KG1 (cell line): ENCODE measurements at regions not wholly inside any gene's neighbourhood (a gene's known extent, or its start where the extent isn't known, plus 50 kb on each side); places are given as distances from the start of the nearest gene placed in this dataset.

Experiments
- DNase-seq: peaks from one replicate; lab custom pipeline; 2025; lab: John Stamatoyannopoulos, UW

DNA sequence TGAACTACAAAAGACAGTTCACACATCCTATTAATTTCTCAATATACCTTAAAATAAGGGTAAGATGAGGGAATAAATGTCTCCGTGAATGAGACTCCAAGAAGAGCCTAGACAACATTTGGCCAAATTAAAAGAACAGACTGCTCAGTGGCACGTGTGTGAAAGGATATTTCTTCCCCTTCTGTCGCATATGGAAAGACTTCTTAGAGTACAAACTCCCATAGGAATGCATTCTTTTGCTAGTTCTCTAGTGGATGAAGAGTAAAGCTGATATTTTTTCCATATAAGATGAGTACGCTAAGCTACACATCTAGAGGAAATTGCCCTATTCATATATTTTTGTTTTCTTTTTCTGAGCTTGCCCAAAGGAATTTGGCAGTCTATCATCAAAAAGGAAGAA is 710.0 kb upstream of the ID2 start:
- DNase-seq: no peak

GRCh38 chr2:7972670-7973069 is 709.2 kb upstream of the ID2 start:
- DNase-seq: no peak

- no peak for DNase-seq
These were observed 707.9 kb upstream of the ID2 start for GRCh38 chr2:7973801-7974480.

DNA sequence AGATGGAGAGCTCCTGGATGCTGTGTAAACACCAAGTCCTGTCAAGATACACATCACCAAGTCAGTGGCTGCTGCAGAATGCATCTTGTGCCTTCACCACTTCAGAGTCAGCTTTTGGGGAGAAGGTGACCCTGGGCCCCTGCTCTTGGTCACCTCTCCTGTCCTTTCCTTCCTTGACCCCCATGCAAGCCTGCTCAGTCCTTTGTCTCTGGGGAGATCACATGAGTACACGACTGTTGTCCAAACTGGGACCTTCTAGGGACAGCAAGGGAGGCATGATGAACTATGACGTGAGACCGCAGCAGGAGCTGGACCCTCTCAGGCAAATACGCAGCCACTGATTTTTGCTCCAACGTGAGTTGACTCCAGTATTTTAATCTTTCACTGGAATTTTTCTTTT is 706.9 kb upstream of the ID2 start:
- no peak for DNase-seq

DNA sequence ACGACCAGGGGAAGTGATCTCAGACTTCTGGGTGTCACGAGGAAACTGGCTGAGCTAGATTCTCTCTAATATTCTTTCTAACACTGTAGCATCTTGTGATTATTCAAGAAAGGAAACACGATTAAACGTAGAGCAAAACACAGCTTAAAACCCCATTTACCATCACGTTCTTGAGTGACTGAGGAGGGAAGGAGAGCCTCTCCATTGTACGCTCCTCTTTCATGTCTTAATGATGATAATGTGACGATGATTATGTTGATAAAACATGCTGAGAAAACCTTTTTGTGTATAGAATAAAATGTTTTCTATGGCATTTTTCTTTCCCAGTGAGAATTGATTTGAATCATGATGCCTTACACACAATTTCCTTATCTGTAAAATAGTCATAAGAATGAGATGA is 705.6 kb upstream of the ID2 start:
- no peak for DNase-seq

- DNase-seq: no peak
These were observed 703.9 kb upstream of the ID2 start for GRCh38 chr2:7977981-7978380.

- DNase-seq: no peak
These were observed 699.8 kb upstream of the ID2 start for GRCh38 chr2:7982054-7982453.

DNA sequence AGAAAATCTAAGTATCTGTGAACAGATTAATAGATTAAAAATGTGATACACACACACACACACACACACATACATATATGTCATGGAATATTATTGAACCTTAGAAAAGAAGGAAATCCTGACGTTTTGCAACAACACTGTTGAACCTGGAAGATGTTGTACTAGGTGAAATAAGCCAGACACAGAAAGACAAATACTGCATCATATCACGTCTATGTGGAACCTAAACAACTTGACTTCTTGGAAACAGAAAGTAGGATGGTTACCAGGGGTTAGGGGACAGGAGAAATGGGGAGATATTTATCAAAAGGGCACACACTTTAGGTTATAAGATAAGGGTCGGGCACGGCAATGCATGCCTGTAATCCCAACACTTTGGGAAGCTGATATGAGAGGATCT is 698.4 kb upstream of the ID2 start:
- no peak for DNase-seq

DNA sequence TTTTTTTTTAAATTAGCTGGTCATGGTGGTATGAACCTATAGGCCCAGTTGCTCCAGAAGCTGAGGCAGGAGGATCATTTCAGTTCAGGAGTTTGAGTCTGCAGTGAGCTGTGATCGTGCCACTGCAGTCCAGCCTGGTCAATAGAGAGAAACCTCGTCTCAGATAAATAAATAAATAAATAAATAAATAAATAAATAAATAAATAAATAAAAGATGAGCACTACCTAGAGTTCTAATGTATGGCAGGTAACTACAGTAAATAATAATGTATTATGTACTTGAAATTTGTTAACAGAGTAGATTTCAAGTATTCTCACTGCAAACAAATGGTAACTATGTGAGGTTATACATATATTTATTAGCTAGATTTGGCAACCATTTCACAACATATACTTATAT is 697.9 kb upstream of the ID2 start:
- no peak for DNase-seq

GRCh38 chr2:7984693-7985353 is 697.0 kb upstream of the ID2 start:
- peak; percentile 29 for DNase-seq

- DNase-seq: no peak
These were observed 695.4 kb upstream of the ID2 start for GRCh38 chr2:7986431-7986830.

GRCh38 chr2:7987992-7988391 is 693.9 kb upstream of the ID2 start:
- no peak for DNase-seq

GRCh38 chr2:7988440-7988839 is 693.4 kb upstream of the ID2 start:
- DNase-seq: no peak

DNA sequence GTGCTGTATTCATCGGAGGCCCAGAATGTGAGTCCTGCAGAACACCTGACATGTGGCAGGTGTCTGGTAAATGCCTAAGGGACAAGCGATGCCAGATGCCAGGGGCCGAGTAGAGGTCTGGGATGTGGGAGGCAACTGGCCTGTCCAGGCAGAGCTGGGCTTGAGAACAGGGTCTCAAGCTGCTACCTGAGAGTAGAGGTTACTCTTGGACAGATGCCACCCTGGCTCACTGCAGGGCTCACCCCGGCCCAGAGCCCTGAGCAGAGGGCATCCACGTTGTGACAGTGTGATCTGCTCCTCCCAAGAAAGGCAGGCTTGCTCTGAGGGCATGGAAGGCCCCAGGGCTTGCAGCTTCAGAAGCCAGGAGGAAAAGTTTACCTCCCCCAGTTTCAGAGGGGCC is 692.0 kb upstream of the ID2 start:
- DNase-seq: no peak

GRCh38 chr2:7992612-7993602 is 688.9 kb upstream of the ID2 start:
- no peak for DNase-seq

- DNase-seq: no peak
These were observed 687.4 kb upstream of the ID2 start for GRCh38 chr2:7994397-7994951.

DNA sequence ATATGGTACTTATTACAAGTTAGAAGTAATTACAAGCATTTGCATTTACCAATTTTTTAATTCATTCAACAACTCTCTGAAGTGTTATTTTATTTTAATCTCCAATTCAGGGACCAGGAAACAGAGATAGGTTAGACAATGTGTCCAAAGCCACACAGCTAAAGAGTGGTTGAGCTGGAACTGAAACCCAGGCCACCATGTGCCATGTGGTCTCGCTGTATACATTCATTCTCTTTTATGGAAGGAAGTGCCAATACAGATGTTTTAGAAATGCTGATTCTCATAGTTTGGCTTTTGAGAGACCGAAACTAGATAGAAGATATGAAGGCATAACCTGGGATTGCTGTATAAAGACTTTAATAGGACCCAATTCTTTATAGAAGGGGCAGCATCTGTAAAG is 684.6 kb upstream of the ID2 start:
- no peak for DNase-seq

GRCh38 chr2:7999683-8000476 is 682.0 kb upstream of the ID2 start:
- no peak for DNase-seq

- no peak for DNase-seq
These were observed 681.0 kb upstream of the ID2 start for GRCh38 chr2:8000870-8001269.

GRCh38 chr2:8002765-8003393 is 679.0 kb upstream of the ID2 start:
- DNase-seq: no peak

DNA sequence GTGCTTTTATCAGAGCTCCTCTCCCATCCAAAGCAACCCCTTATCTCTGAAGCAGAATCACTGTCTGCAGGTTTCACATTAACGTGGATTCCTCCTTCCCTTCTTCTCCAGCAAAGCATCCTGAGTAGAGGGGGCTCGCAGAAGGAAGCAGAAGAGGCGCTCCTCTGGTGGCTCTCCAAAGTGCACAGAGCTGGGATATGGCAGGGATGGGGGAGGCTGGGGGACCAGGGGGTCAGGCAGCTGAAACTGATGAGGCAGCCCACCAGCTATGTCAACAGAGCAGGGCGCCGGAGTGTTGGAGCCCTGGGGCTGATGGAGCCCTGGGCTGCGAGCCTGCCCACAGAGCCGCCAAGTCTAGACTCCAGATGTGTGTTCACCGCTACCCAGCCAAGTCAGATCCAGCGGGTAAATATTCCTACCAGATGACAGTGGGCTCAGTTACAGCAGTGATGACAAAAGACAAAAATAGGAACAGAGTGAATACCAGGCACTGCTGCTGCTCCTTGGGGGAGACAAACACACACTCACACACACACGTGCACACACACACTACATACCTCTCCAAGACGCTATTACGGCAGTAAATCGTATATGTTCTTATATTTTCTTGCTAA is 678.3 kb upstream of the ID2 start:
- no peak for DNase-seq
